ENCODE measurements at regions not wholly inside any gene's neighbourhood (a gene's known extent, or its start where the extent isn't known, plus 50 kb on each side); places are given as distances from the start of the nearest gene placed in this dataset.

GRCh38 chr6:92586236-92586977, 833.0 kb downstream of the EPHA7 start:
- TF ChIP-seq, protein P1, sequence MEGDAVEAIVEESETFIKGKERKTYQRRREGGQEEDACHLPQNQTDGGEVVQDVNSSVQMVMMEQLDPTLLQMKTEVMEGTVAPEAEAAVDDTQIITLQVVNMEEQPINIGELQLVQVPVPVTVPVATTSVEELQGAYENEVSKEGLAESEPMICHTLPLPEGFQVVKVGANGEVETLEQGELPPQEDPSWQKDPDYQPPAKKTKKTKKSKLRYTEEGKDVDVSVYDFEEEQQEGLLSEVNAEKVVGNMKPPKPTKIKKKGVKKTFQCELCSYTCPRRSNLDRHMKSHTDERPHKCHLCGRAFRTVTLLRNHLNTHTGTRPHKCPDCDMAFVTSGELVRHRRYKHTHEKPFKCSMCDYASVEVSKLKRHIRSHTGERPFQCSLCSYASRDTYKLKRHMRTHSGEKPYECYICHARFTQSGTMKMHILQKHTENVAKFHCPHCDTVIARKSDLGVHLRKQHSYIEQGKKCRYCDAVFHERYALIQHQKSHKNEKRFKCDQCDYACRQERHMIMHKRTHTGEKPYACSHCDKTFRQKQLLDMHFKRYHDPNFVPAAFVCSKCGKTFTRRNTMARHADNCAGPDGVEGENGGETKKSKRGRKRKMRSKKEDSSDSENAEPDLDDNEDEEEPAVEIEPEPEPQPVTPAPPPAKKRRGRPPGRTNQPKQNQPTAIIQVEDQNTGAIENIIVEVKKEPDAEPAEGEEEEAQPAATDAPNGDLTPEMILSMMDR (IDR thresholded peaks at IDR 0.05) = no peak
- TF ChIP-seq POLR2A (IDR thresholded peaks at IDR 0.05) = no peak
